ENCODE measurements at regions not wholly inside any gene's neighbourhood (a gene's known extent, or its start where the extent isn't known, plus 50 kb on each side); places are given as distances from the start of the nearest gene placed in this dataset.

DNA sequence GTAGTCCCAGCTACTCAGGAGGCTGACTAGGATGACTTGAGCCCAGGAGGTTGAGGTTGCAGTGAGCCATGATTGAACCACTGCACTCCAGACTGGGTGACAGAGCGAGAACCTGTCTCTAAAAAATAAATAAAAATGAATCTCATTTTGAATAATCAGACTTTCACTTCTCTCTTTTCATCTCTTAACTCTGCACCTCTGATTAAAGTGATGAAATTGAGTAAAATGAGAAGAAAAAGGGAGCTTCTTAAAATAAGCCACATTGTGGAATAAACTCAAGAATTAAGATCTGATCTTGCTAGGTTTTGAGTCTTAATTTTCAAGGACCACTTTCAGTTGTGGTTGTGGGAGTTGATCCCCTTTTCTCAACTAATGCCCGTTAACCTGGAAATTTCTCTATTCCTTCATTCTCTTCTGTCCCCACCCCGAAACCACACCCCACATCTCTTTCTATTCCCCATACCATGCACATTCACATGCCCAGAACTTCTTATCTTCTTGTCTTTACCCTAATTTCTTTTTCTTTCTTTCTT, 70.9 kb upstream of the ETV6 start:
- TF ChIP-seq, protein P1, sequence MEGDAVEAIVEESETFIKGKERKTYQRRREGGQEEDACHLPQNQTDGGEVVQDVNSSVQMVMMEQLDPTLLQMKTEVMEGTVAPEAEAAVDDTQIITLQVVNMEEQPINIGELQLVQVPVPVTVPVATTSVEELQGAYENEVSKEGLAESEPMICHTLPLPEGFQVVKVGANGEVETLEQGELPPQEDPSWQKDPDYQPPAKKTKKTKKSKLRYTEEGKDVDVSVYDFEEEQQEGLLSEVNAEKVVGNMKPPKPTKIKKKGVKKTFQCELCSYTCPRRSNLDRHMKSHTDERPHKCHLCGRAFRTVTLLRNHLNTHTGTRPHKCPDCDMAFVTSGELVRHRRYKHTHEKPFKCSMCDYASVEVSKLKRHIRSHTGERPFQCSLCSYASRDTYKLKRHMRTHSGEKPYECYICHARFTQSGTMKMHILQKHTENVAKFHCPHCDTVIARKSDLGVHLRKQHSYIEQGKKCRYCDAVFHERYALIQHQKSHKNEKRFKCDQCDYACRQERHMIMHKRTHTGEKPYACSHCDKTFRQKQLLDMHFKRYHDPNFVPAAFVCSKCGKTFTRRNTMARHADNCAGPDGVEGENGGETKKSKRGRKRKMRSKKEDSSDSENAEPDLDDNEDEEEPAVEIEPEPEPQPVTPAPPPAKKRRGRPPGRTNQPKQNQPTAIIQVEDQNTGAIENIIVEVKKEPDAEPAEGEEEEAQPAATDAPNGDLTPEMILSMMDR (IDR thresholded peaks at IDR 0.05) = no peak
- no peak for TF ChIP-seq POLR2A (IDR thresholded peaks at IDR 0.05)
- no peak for TF ChIP-seq EP300 (IDR thresholded peaks at IDR 0.05)

All from upper lobe of left lung (tissue), 4 donors.